HEK293T (cell line): ENCODE measurements at regions not wholly inside any gene's neighbourhood (a gene's known extent, or its start where the extent isn't known, plus 50 kb on each side); places are given as distances from the start of the nearest gene placed in this dataset.

Experiments used
- ARNT ChIP-seq: fragments of 450-650 bp; IDR thresholded peaks from 2 replicates; pipeline ENCODE4 v1.6.1; 2017; ENCODE audit warnings: mild to moderate bottlenecking
- ELF4 ChIP-seq: fragments of 450-650 bp; IDR thresholded peaks from 2 replicates; pipeline ENCODE4 v1.6.1; 2017; ENCODE audit warnings: antibody characterized with exemption
- L3MBTL2 ChIP-seq: fragments of 450-650 bp; conservative IDR thresholded peaks from 2 replicates; pipeline ENCODE4 v1.6.1; 2016; ENCODE audit warnings: mild to moderate bottlenecking

GRCh38 chr1:112188611-112189010 lies 199.1 kb upstream of the KCND3 start:
- TF ChIP-seq ARNT (no peak), L3MBTL2 (no peak), ELF4 (no peak)
